Neuronal stem cell (in vitro differentiated cells): ENCODE measurements at regions not wholly inside any gene's neighbourhood (a gene's known extent, or its start where the extent isn't known, plus 50 kb on each side); places are given as distances from the start of the nearest gene placed in this dataset.

Experiments used
- DNase-seq: peaks from one replicate; pipeline ENCODE4 v3.0.0-alpha.2; 2013; ENCODE audit warnings: low spot score
- H2AFZ ChIP-seq: one replicate; pipeline ENCODE4 v1.6.1; 2013; ENCODE audit warnings: mild to moderate bottlenecking, low read length, inconsistent platforms
- H2AK5ac ChIP-seq: 2 replicates; pipeline ENCODE4 v1.6.1; 2013; ENCODE audit warnings: low read depth, mild to moderate bottlenecking, inconsistent platforms, low read length, moderate library complexity, mixed read lengths
- H2BK120ac ChIP-seq: 2 replicates; pipeline ENCODE4 v1.6.1; 2013; ENCODE audit warnings: low read depth, mild to moderate bottlenecking, inconsistent platforms, low read length, moderate library complexity, mixed read lengths
- H2BK12ac ChIP-seq: one replicate; pipeline ENCODE4 v1.6.1; 2013; ENCODE audit warnings: low read length, inconsistent platforms
- H2BK15ac ChIP-seq: 2 replicates; pipeline ENCODE4 v1.6.1; 2013; ENCODE audit warnings: mild to moderate bottlenecking, low read length, inconsistent platforms, mixed read lengths
- H2BK5ac ChIP-seq: one replicate; pipeline ENCODE4 v1.6.1; 2013; ENCODE audit warnings: inconsistent platforms, mild to moderate bottlenecking, low read length, moderate library complexity
- H3K14ac ChIP-seq: one replicate; pipeline ENCODE4 v1.6.1; 2013; ENCODE audit warnings: low read length, inconsistent platforms
- H3K18ac ChIP-seq: 2 replicates; pipeline ENCODE4 v1.6.1; 2013; ENCODE audit warnings: low read length, inconsistent platforms
- H3K23ac ChIP-seq: 2 replicates; pipeline ENCODE4 v1.6.1; 2013; ENCODE audit warnings: low read depth, mild to moderate bottlenecking, mixed read lengths, low read length, inconsistent platforms; ENCODE audit not compliant: poor library complexity
- H3K27ac ChIP-seq: replicated peaks from 3 replicates; pipeline ENCODE4 v1.5.1; 2013; ENCODE audit warnings: low read length, inconsistent platforms
- H3K27me3 ChIP-seq, 3 experiments: 2 replicates each; pipeline ENCODE4 v1.6.1; 2013; ENCODE audit warnings: low read length in 3 of 3, mild to moderate bottlenecking in 2 of 3, inconsistent platforms in 1 of 3, low read depth in 1 of 3, mixed read lengths in 1 of 3, moderate library complexity in 1 of 3; ENCODE audit not compliant: control insufficient read depth in 3 of 3, insufficient read depth in 3 of 3
- H3K36me3 ChIP-seq, 2 donors: replicated peaks in 1 of 2; 2 replicates each; pipeline ENCODE4 v1.6.1; 2013; ENCODE audit warnings: low read length in 2 of 2; ENCODE audit not compliant: control insufficient read depth in 2 of 2, insufficient read depth in 2 of 2
- H3K4ac ChIP-seq: 2 replicates; pipeline ENCODE4 v1.6.1; 2013; ENCODE audit warnings: inconsistent platforms, mild to moderate bottlenecking, low read length, moderate library complexity
- H3K4me1 ChIP-seq, 2 donors: 1 replicate in 1 of 2; 2 replicates in 1 of 2; pipeline ENCODE4 v1.6.1; 2013; ENCODE audit warnings: low read length in 2 of 2, low read depth in 1 of 2; ENCODE audit not compliant: control insufficient read depth in 2 of 2, insufficient read depth in 1 of 2
- H3K4me2 ChIP-seq: one replicate; pipeline ENCODE4 v1.6.1; 2013; ENCODE audit warnings: mild to moderate bottlenecking, low read length, inconsistent platforms; ENCODE audit not compliant: insufficient read depth, poor library complexity, severe bottlenecking
- H3K4me3 ChIP-seq, 2 donors: 2 replicates each; pipeline ENCODE4 v1.5.1; 2013; ENCODE audit warnings: low read length in 2 of 2, mild to moderate bottlenecking in 2 of 2, inconsistent platforms in 1 of 2, moderate library complexity in 1 of 2
- H3K79me1 ChIP-seq: one replicate; pipeline ENCODE4 v1.6.1; 2013; ENCODE audit warnings: low read depth, mild to moderate bottlenecking, inconsistent platforms, low read length, moderate library complexity
- H3K9ac ChIP-seq: one replicate; pipeline ENCODE4 v1.6.1; 2013; ENCODE audit warnings: mild to moderate bottlenecking, low read depth, low read length, inconsistent platforms; ENCODE audit not compliant: poor library complexity
- H3K9me3 ChIP-seq, 2 donors: replicated peaks in 1 of 2; 2 replicates each; pipeline versions ENCODE3 to v1.6.1; 2013; ENCODE audit warnings: low read length in 2 of 2, mild to moderate bottlenecking in 2 of 2, inconsistent platforms in 1 of 2, low read depth in 1 of 2, mixed read lengths in 1 of 2, moderate library complexity in 1 of 2; ENCODE audit not compliant: control insufficient read depth in 2 of 2, insufficient read depth in 1 of 2
- H4K8ac ChIP-seq: one replicate; pipeline ENCODE4 v1.6.1; 2013; ENCODE audit warnings: low read depth, mild to moderate bottlenecking, inconsistent platforms, low read length, moderate library complexity
- H4K91ac ChIP-seq: one replicate; pipeline ENCODE4 v1.6.1; 2013; ENCODE audit warnings: low read length, low read depth, mild to moderate bottlenecking, inconsistent platforms; ENCODE audit not compliant: poor library complexity
- WGBS, 2 donors: extraction: QIAGEN DNeasy Blood & Tissue Kit; methylation state at CpG; one replicate each; pipeline ENCODE4 v1.1.7; 2013; ENCODE audit warnings: missing lambda C conversion rate in 2 of 2, mixed read lengths in 1 of 2; ENCODE audit not compliant: insufficient read length in 2 of 2, insufficient replicate concordance in 1 of 2; ENCODE audit errors: extremely low coverage in 2 of 2; 5-methylcytosine and 5-hydroxymethylcytosine counted together

- Histone ChIP-seq H2BK120ac (no peak overlapping the region), H2BK12ac (no peak overlapping the region), H2BK15ac (no peak overlapping the region), H3K79me1 (no peaks in the 10 kb centered on the region), H4K91ac (no peak overlapping the region), H3K14ac (no peak overlapping the region), H2BK5ac (no peak overlapping the region), H2AK5ac (no peak overlapping the region), H3K4ac (no peak overlapping the region), H3K4me1 (no peaks in the 10 kb centered on the region), H4K8ac (no peak overlapping the region), H3K27ac (no peak overlapping the region), H3K23ac (no peak overlapping the region), H3K4me2 (no peak overlapping the region), H3K36me3 (no peaks in the 10 kb centered on the region), H3K27me3 (no peaks in the 10 kb centered on the region), H3K4me3 (no peak overlapping the region), H3K18ac (no peak overlapping the region), H3K9ac (no peak overlapping the region), H3K9me3 (peaks cover 0 to under 1% of the 10 kb centered on the region in 2 donors), H2AFZ (no peak overlapping the region)
- DNase-seq: no peak
- WGBS, 2 donors: no CpG with 5 or more reads among the region's 2 CpGs
Observed at GRCh38 chr3:110492876-110493275, 578.7 kb upstream of the NECTIN3 start.

- H2BK120ac ChIP-seq: no peak overlapping the region
Observed at GRCh38 chr3:110493438-110494092, 578.1 kb upstream of the NECTIN3 start.

GRCh38 chr3:110494093-110494490, 577.5 kb upstream of the NECTIN3 start:
- no peak overlapping the region for H3K14ac ChIP-seq
- no peak for DNase-seq
- H3K27me3 ChIP-seq: no peaks in the 10 kb centered on the region
- no peak overlapping the region for H2BK5ac ChIP-seq
- H3K4me3 ChIP-seq: no peak overlapping the region
- H2BK120ac ChIP-seq: no peak overlapping the region
- H3K79me1 ChIP-seq: no peaks in the 10 kb centered on the region
- H2BK12ac ChIP-seq: no peak overlapping the region
- no CpG with 5 or more reads among the region's 1 CpG for WGBS, 2 donors
- no peak overlapping the region for H2BK15ac ChIP-seq
- H3K4me2 ChIP-seq: no peak overlapping the region
- no peaks in the 10 kb centered on the region for H3K9me3 ChIP-seq
- no peaks in the 10 kb centered on the region for H3K4me1 ChIP-seq
- no peak overlapping the region for H3K27ac ChIP-seq
- H3K23ac ChIP-seq: no peak overlapping the region
- no peaks in the 10 kb centered on the region for H3K36me3 ChIP-seq
- no peak overlapping the region for H4K8ac ChIP-seq
- no peak overlapping the region for H2AK5ac ChIP-seq
- no peak overlapping the region for H3K18ac ChIP-seq
- H3K9ac ChIP-seq: no peak overlapping the region
- H2AFZ ChIP-seq: no peak overlapping the region
- no peak overlapping the region for H4K91ac ChIP-seq
- no peak overlapping the region for H3K4ac ChIP-seq

More at GRCh38 chr3:110493438-110494092, 578.1 kb upstream of the NECTIN3 start:
- Histone ChIP-seq H3K4me1 (no peaks in the 10 kb centered on the region), H3K14ac (no peak overlapping the region), H2AK5ac (no peak overlapping the region), H2BK12ac (no peak overlapping the region), H3K23ac (no peak overlapping the region), H4K8ac (no peak overlapping the region), H2BK5ac (no peak overlapping the region), H3K27ac (no peak overlapping the region), H3K4ac (no peak overlapping the region), H3K27me3 (no peaks in the 10 kb centered on the region), H3K4me2 (no peak overlapping the region), H3K79me1 (no peaks in the 10 kb centered on the region), H2BK15ac (no peak overlapping the region), H2AFZ (no peak overlapping the region), H3K9me3 (no peaks in the 10 kb centered on the region), H3K9ac (no peak overlapping the region), H4K91ac (no peak overlapping the region), H3K18ac (no peak overlapping the region), H3K36me3 (no peaks in the 10 kb centered on the region), H3K4me3 (no peak overlapping the region)
- no peak for DNase-seq

- no peak overlapping the region for H3K4ac ChIP-seq
- WGBS, 2 donors: no CpG with 5 or more reads among the region's 8 CpGs
- no peaks in the 10 kb centered on the region for H3K9me3 ChIP-seq
- H3K4me1 ChIP-seq: no peaks in the 10 kb centered on the region
- no peak overlapping the region for H3K18ac ChIP-seq
- H3K36me3 ChIP-seq: no peaks in the 10 kb centered on the region
- H2BK12ac ChIP-seq: no peak overlapping the region
- no peak overlapping the region for H3K14ac ChIP-seq
- H4K8ac ChIP-seq: no peak overlapping the region
- H2AFZ ChIP-seq: peak overlapping the region; percentile 71
- no peaks in the 10 kb centered on the region for H3K79me1 ChIP-seq
- no peak overlapping the region for H2BK120ac ChIP-seq
- no peak overlapping the region for H3K4me2 ChIP-seq
- no peak overlapping the region for H2BK5ac ChIP-seq
- no peak overlapping the region for H3K27ac ChIP-seq
- H3K23ac ChIP-seq: no peak overlapping the region
- no peak overlapping the region for H3K9ac ChIP-seq
- H3K27me3 ChIP-seq: no peaks in the 10 kb centered on the region
- H2AK5ac ChIP-seq: no peak overlapping the region
- no peak overlapping the region for H3K4me3 ChIP-seq
- H4K91ac ChIP-seq: no peak overlapping the region
- no peak overlapping the region for H2BK15ac ChIP-seq
- no peak for DNase-seq
Observed at GRCh38 chr3:110494728-110495127, 576.9 kb upstream of the NECTIN3 start.
